ENCODE measurements at regions not wholly inside any gene's neighbourhood (a gene's known extent, or its start where the extent isn't known, plus 50 kb on each side); places are given as distances from the start of the nearest gene placed in this dataset.

- DNase-seq (ENCODE audit: low spot score): no peak
Observed at GRCh38 chr9:84177407-84177806, 163.2 kb downstream of the SLC28A3 start.

GRCh38 chr9:84179531-84179930 is 161.0 kb downstream of the SLC28A3 start:
- no peak for DNase-seq (ENCODE audit: low spot score)

DNA sequence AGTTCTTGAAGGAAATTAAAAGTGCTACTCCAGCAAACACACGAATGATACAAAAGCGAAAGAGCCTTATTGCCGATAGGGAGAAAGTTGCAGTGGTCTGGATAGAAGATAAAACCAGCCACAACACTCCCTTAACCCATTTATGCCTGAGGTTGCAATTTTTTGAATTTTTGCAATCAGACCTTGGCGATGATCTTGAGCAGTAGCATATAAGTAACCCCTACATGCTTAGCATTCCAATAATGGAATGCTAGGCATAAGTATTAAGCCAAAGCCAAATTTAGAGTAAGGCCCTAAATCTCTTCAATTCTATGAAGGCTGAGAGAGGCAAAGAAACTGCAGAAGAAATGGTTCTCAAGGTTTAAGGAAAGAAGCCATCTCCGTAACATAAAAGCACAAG is 153.5 kb downstream of the SLC28A3 start:
- peak; percentile 29 for DNase-seq (ENCODE audit: low spot score)

DNA sequence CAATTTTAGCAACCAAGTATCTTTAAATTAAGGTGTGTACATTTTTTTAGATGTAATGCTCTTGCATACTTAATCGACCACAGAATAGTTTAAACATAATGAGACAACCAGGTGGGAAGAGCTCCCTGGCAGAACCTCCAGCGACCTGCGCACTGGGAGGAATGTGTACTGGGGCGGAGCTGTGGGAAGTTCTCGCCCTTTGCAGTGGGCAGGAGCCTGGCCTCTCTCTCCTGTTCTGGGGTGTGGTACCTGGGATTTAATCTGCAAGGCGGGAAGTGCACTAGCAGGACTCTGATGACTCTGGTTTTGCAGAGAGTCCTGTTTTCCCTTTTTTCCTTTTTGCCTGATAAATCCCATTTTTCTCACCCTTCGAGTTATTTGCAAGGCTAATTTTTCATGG is 150.7 kb downstream of the SLC28A3 start:
- no peak for DNase-seq (ENCODE audit: low spot score)

- no peak for DNase-seq (ENCODE audit: low spot score)
Observed at GRCh38 chr9:84190411-84190810, 150.1 kb downstream of the SLC28A3 start.

DNA sequence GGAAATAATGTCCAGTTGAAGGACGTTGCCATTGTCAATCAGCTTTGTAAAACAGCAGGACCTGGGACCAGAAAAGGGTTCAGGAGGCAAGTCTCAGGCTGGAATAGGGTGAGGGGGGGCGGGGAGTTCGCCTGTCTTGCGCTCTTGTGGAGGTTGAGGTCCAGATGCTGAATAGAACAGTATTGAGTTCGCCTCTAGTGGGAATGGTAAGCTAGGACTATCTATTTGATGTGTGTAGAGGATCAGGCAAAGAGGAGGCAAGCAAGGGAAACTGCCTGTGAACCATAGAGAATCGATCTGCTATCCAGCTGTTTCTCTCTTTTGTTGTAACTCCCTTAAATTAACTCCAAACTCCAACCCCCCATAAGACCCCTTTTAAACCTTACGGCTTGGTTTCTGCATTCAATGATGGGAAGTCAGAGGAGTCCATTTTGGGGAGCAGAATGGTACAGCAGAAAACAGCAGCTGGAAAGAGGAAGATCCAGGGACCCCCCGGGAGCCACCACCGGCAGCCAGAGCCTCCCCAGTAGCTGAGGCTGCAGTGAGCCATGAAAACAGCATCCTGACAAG is 133.7 kb downstream of the SLC28A3 start:
- DNase-seq (ENCODE audit: low spot score): peak; percentile 6

DNA sequence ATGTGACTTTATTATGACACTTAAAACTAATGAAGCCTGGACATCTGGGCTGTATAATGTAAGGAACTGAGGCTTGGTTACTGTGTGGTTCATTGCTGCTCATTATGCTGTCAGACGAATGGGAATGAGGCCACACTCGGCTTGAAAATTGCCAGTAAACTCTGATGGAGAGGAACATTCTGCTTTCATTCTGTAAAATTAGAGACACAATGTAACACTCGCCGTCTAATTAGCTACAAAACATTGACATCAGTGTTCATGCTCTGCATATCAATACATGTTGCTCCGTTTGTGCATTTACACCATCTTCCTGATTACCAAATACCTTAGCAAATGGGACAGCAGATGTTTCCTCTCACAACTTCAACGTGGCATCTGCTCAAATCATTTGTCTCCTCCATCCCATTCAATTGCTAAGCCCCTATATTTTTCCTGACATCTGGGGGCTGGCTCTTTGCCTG is 133.0 kb downstream of the SLC28A3 start:
- DNase-seq (ENCODE audit: low spot score): peak; percentile 21

GRCh38 chr9:84212246-84212645 is 128.3 kb downstream of the SLC28A3 start:
- DNase-seq (ENCODE audit: low spot score): no peak

DNA sequence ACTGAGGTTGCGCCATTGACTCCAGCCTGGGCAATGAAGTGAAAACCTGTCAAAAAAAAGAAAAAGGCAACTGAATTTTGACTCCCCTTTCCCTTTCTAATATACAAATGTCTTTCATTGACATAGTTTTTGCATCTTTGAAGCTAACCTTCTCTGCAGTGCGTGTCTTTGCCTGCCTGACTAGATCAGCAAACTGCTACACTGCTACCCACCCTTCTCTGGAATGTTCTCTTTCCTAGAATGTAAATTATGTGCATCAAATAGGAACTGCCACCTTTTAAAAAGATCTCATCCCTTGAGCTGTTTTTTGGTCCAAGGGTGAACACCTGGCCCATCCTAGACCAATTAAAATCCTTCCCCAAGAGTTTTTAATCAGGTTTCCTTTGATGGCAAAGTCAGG is 127.6 kb downstream of the SLC28A3 start:
- no peak for DNase-seq (ENCODE audit: low spot score)

DNA sequence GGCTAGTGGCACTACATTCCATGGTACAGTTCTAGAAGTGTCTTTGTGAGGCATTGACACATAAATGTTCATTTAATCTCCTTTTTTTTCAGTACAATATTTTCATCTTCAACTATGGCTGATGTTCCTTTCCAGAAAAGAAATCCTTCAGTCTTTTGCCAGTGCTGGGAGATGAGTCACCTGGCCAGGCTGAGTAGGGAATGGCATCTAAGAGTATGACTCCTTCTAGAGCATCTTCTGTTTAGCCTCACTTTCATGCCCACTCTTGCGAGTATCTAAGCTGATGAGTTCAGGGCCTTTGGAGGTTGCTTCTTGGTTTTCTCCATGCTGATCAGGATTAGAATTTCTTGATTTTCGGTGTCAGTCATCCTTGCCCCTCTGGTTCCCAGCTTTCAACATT is 124.4 kb downstream of the SLC28A3 start:
- DNase-seq (ENCODE audit: low spot score): no peak

DNA sequence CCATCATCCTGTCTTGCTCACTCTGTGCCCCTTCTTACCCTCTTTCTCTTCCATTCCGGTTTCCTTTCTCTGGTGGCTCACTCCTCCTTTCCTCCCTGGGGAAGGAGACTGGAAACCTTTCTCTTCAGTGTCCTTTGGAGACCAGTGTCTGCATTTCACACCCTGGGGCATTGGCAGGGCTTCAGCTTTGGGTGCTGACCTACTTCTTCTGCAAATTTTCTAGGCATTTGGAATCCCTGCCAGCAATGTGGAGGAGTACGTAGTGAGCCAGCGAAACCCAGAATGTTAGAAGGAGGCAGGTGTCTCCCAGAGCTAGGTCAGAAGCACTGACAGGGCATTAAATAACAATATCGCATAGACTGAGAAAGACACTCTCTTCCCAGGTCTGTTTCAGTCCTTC is 122.2 kb downstream of the SLC28A3 start:
- no peak for DNase-seq (ENCODE audit: low spot score)

GRCh38 chr9:84224246-84224645 is 116.3 kb downstream of the SLC28A3 start:
- DNase-seq (ENCODE audit: low spot score): no peak

All from GM03348 (cell line).